Vagina (tissue), 2 donors: ENCODE measurements at regions not wholly inside any gene's neighbourhood (a gene's known extent, or its start where the extent isn't known, plus 50 kb on each side); places are given as distances from the start of the nearest gene placed in this dataset.

Experiments used
- POLR2A ChIP-seq, 2 donors: fragments of 450-650 bp; IDR thresholded peaks; one replicate each; pipeline ENCODE4 v1.6.1; 2017; ENCODE audit warnings: antibody characterized with exemption in 2 of 2, mild to moderate bottlenecking in 2 of 2, moderate library complexity in 2 of 2
- POLR2AphosphoS5 ChIP-seq, 2 donors: sonication (generic); formaldehyde crosslinking; IDR thresholded peaks; one replicate each; pipeline ENCODE4 v1.9.0; 2017; ENCODE audit warnings: antibody characterized with exemption in 2 of 2, mild to moderate bottlenecking in 2 of 2, low read depth in 1 of 2; ENCODE audit not compliant: insufficient read depth in 1 of 2
- TF ChIP-seq, protein P1 (sequence below), 3 experiments: fragments of 450-650 bp in 2 of 3; fragments of 200-600 bp in 1 of 3; sonication (generic) in 1 of 3; IDR thresholded peaks; one replicate each; pipeline ENCODE4 v1.5.1; 2017 to 2019; ENCODE audit warnings: antibody characterized with exemption in 3 of 3, mild to moderate bottlenecking in 2 of 3, moderate library complexity in 2 of 3

DNA sequence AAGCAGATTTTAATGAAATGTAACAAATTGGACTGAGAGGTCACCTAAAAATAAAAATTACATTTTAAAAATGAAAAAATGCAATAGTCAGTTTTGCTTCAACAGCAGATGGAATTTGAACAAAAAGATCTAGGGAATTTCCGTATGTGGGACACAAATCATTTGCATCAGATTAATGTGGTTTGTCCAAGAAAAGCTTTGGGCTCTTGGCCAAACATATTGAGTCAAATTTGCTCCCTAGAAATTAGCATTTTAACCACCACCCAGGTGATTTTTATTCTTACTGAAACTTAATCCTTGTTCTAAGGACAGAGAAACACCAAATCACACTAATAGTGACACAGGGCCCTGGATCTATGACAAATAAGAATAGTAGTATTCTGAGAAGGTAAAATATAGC, 1477.8 kb downstream of the FAM181B start:
- no peak for TF ChIP-seq POLR2A (IDR thresholded peaks at IDR 0.05)
- TF ChIP-seq POLR2AphosphoS5 (IDR thresholded peaks at IDR 0.05; ENCODE audit: insufficient read depth in 1 of 2, low read depth in 1 of 2) = no peak
- TF ChIP-seq, protein P1, sequence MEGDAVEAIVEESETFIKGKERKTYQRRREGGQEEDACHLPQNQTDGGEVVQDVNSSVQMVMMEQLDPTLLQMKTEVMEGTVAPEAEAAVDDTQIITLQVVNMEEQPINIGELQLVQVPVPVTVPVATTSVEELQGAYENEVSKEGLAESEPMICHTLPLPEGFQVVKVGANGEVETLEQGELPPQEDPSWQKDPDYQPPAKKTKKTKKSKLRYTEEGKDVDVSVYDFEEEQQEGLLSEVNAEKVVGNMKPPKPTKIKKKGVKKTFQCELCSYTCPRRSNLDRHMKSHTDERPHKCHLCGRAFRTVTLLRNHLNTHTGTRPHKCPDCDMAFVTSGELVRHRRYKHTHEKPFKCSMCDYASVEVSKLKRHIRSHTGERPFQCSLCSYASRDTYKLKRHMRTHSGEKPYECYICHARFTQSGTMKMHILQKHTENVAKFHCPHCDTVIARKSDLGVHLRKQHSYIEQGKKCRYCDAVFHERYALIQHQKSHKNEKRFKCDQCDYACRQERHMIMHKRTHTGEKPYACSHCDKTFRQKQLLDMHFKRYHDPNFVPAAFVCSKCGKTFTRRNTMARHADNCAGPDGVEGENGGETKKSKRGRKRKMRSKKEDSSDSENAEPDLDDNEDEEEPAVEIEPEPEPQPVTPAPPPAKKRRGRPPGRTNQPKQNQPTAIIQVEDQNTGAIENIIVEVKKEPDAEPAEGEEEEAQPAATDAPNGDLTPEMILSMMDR (IDR thresholded peaks at IDR 0.05) = no peak
